OCI-LY3 (cell line): ENCODE measurements at regions not wholly inside any gene's neighbourhood (a gene's known extent, or its start where the extent isn't known, plus 50 kb on each side); places are given as distances from the start of the nearest gene placed in this dataset.

Experiments
- H2AFZ ChIP-seq: fragments of 200-600, 300-600 bp; shearing (Covaris generic); 2 replicates; pipeline ENCODE4 v1.6.0; 2014; ENCODE audit warnings: antibody characterized with exemption, low read depth, low read length
- H3K27ac ChIP-seq: fragments of 200-600, 300-600 bp; sonication (generic); 2 replicates; pipeline ENCODE4 v1.5.1; 2014; ENCODE audit warnings: mild to moderate bottlenecking, low read length, moderate library complexity, mixed read lengths
- H3K27me3 ChIP-seq: fragments of 200-600, 300-600 bp; sonication (generic); 2 replicates; pipeline ENCODE4 v1.6.1; 2014; ENCODE audit warnings: low read depth, low read length, mixed read lengths
- H3K36me3 ChIP-seq: fragments of 200-600, 300-600 bp; sonication (generic); replicated peaks from 2 replicates; pipeline ENCODE3; 2014; ENCODE audit warnings: low read depth, low read length, mixed read lengths
- H3K4me1 ChIP-seq: fragments of 300-600, 200-600 bp; sonication (generic); 2 replicates; pipeline ENCODE4 v1.6.1; 2014; ENCODE audit warnings: low read length, mixed read lengths
- H3K4me2 ChIP-seq: fragments of 200-600, 300-600 bp; sonication (generic); 2 replicates; pipeline ENCODE4 v1.6.1; 2014; ENCODE audit warnings: low read length, mixed read lengths
- H3K4me3 ChIP-seq: fragments of 300-600, 200-600 bp; sonication (generic); 2 replicates; pipeline ENCODE4 v1.5.1; 2014; ENCODE audit warnings: antibody characterized with exemption, mild to moderate bottlenecking, low read length, moderate library complexity
- H3K79me2 ChIP-seq: fragments of 300-600, 200-600 bp; shearing (Covaris generic); 2 replicates; pipeline ENCODE4 v1.6.1; 2014; ENCODE audit warnings: mild to moderate bottlenecking, low read length, mixed read lengths
- H3K9ac ChIP-seq: fragments of 300-600, 200-600 bp; shearing (Covaris generic); 2 replicates; pipeline ENCODE4 v1.6.0; 2014; ENCODE audit warnings: mild to moderate bottlenecking, low read length, moderate library complexity
- H3K9me3 ChIP-seq: fragments of 200-600, 300-600 bp; shearing (Covaris generic); 2 replicates; pipeline ENCODE4 v1.6.1; 2014; ENCODE audit warnings: low read length, mixed read lengths; ENCODE audit not compliant: insufficient read depth
- H4K20me1 ChIP-seq: fragments of 200-600, 300-600 bp; sonication (generic); 2 replicates; pipeline ENCODE4 v1.6.1; 2016; ENCODE audit warnings: low read length, mixed read lengths; ENCODE audit not compliant: insufficient read depth
- CTCF ChIP-seq: fragments of 200-600, 300-600 bp; sonication (generic); IDR thresholded peaks from 2 replicates; pipeline ENCODE4 v1.5.1; 2014; ENCODE audit warnings: antibody characterized with exemption, low read length, low read depth
- EZH2phosphoT487 ChIP-seq: fragments of 200-600 bp; shearing (Covaris generic); IDR thresholded peaks from 2 replicates; pipeline ENCODE4 v1.6.1; 2018; ENCODE audit warnings: antibody characterized with exemption, mixed run types, low read depth

GRCh38 chr4:138095378-138095777 is 146.8 kb downstream of the SLC7A11 start:
- no peak overlapping the region for H3K9ac ChIP-seq

GRCh38 chr4:138092060-138092459 is 150.1 kb downstream of the SLC7A11 start:
- no peak overlapping the region for H3K27ac ChIP-seq
- H3K9ac ChIP-seq = no peak overlapping the region
- TF ChIP-seq CTCF (peak; percentile 27), EZH2phosphoT487 (no peak)
- H3K27me3 ChIP-seq = peaks cover 34% of the 10 kb centered on the region
- no peaks in the 10 kb centered on the region for H3K9me3 ChIP-seq
- no peaks in the 10 kb centered on the region for H3K36me3 ChIP-seq
- H3K79me2 ChIP-seq = no peaks in the 10 kb centered on the region
- H4K20me1 ChIP-seq = no peaks in the 10 kb centered on the region
- H3K4me3 ChIP-seq = no peak overlapping the region
- peaks cover 7% of the 10 kb centered on the region for H3K4me1 ChIP-seq
- no peak overlapping the region for H2AFZ ChIP-seq
- H3K4me2 ChIP-seq = no peak overlapping the region

More at GRCh38 chr4:138095378-138095777, 146.8 kb downstream of the SLC7A11 start:
- H3K4me1 ChIP-seq = peaks cover 10% of the 10 kb centered on the region
- no peaks in the 10 kb centered on the region for H3K36me3 ChIP-seq
- no peaks in the 10 kb centered on the region for H3K9me3 ChIP-seq
- H3K27ac ChIP-seq = no peak overlapping the region
- H3K79me2 ChIP-seq = no peaks in the 10 kb centered on the region
- TF ChIP-seq CTCF (no peak), EZH2phosphoT487 (no peak)
- peaks cover 38% of the 10 kb centered on the region for H3K27me3 ChIP-seq
- no peaks in the 10 kb centered on the region for H4K20me1 ChIP-seq
- no peak overlapping the region for H3K4me3 ChIP-seq
- no peak overlapping the region for H3K4me2 ChIP-seq
- no peak overlapping the region for H2AFZ ChIP-seq

- no peaks in the 10 kb centered on the region for H3K36me3 ChIP-seq
- H3K4me1 ChIP-seq = peaks cover 7% of the 10 kb centered on the region
- TF ChIP-seq EZH2phosphoT487 (no peak), CTCF (no peak)
- no peaks in the 10 kb centered on the region for H3K79me2 ChIP-seq
- peaks cover 28% of the 10 kb centered on the region for H3K27me3 ChIP-seq
- no peak overlapping the region for H3K27ac ChIP-seq
- H2AFZ ChIP-seq = peak overlapping the region; percentile 76; the same call in 1 of the 2 replicates
- H3K9ac ChIP-seq = 0 out of 2 replicates have a peak overlapping the region, but pooled peaks have one; percentile 1
- no peaks in the 10 kb centered on the region for H4K20me1 ChIP-seq
- peak overlapping the region; percentile 71 for H3K4me2 ChIP-seq
- H3K9me3 ChIP-seq = no peaks in the 10 kb centered on the region
- peak overlapping the region; percentile 63 for H3K4me3 ChIP-seq
Observed at GRCh38 chr4:138090918-138091676, 151.1 kb downstream of the SLC7A11 start.

- Histone ChIP-seq H3K4me2 (peak overlapping the region; percentile 71), H4K20me1 (no peaks in the 10 kb centered on the region), H3K9ac (peak overlapping the region; percentile 20; the same call in 1 of the 2 replicates), H3K27ac (no peak overlapping the region), H2AFZ (peak overlapping the region; percentile 76), H3K4me1 (peaks cover 7% of the 10 kb centered on the region), H3K27me3 (peaks cover 25% of the 10 kb centered on the region), H3K36me3 (no peaks in the 10 kb centered on the region), H3K4me3 (peak overlapping the region; percentile 63), H3K79me2 (no peaks in the 10 kb centered on the region), H3K9me3 (no peaks in the 10 kb centered on the region)
- TF ChIP-seq EZH2phosphoT487 (no peak), CTCF (peak; percentile 95)
Observed at GRCh38 chr4:138090150-138090917, 151.8 kb downstream of the SLC7A11 start.
